ENCODE measurements at regions not wholly inside any gene's neighbourhood (a gene's known extent, or its start where the extent isn't known, plus 50 kb on each side); places are given as distances from the start of the nearest gene placed in this dataset.

DNA sequence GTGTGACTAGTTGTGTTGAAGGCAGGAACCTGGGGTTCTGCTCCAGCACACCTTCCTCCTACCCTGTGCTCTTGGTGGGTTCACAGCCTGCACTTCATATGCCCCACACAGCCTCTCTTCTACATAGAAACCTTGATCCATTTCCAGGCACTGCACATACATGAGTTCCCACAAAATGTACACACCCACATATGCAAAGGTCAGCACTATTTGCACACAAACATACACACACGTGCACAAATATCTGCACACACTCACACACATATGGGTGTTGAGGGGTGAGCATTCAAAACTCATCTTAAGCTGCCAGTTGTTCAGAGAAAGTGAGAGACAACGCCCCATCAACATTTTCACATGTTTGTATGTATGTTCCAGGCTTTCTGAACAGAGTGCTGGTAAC lies 201.0 kb downstream of the BARX2 start:
- TF ChIP-seq, protein P1, sequence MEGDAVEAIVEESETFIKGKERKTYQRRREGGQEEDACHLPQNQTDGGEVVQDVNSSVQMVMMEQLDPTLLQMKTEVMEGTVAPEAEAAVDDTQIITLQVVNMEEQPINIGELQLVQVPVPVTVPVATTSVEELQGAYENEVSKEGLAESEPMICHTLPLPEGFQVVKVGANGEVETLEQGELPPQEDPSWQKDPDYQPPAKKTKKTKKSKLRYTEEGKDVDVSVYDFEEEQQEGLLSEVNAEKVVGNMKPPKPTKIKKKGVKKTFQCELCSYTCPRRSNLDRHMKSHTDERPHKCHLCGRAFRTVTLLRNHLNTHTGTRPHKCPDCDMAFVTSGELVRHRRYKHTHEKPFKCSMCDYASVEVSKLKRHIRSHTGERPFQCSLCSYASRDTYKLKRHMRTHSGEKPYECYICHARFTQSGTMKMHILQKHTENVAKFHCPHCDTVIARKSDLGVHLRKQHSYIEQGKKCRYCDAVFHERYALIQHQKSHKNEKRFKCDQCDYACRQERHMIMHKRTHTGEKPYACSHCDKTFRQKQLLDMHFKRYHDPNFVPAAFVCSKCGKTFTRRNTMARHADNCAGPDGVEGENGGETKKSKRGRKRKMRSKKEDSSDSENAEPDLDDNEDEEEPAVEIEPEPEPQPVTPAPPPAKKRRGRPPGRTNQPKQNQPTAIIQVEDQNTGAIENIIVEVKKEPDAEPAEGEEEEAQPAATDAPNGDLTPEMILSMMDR (IDR thresholded peaks at IDR 0.05; ENCODE audit: poor library complexity, severe bottlenecking): no peak
- TF ChIP-seq EZH2 (IDR thresholded peaks at IDR 0.05; ENCODE audit: borderline replicate concordance, insufficient read depth, low read length, poor library complexity, severe bottlenecking) (no peak), SMC3 (conservative IDR thresholded peaks at IDR 0.05; ENCODE audit: poor library complexity) (no peak), POLR2AphosphoS5 (IDR thresholded peaks at IDR 0.05) (no peak)
- TF ChIP-seq, protein P2, sequence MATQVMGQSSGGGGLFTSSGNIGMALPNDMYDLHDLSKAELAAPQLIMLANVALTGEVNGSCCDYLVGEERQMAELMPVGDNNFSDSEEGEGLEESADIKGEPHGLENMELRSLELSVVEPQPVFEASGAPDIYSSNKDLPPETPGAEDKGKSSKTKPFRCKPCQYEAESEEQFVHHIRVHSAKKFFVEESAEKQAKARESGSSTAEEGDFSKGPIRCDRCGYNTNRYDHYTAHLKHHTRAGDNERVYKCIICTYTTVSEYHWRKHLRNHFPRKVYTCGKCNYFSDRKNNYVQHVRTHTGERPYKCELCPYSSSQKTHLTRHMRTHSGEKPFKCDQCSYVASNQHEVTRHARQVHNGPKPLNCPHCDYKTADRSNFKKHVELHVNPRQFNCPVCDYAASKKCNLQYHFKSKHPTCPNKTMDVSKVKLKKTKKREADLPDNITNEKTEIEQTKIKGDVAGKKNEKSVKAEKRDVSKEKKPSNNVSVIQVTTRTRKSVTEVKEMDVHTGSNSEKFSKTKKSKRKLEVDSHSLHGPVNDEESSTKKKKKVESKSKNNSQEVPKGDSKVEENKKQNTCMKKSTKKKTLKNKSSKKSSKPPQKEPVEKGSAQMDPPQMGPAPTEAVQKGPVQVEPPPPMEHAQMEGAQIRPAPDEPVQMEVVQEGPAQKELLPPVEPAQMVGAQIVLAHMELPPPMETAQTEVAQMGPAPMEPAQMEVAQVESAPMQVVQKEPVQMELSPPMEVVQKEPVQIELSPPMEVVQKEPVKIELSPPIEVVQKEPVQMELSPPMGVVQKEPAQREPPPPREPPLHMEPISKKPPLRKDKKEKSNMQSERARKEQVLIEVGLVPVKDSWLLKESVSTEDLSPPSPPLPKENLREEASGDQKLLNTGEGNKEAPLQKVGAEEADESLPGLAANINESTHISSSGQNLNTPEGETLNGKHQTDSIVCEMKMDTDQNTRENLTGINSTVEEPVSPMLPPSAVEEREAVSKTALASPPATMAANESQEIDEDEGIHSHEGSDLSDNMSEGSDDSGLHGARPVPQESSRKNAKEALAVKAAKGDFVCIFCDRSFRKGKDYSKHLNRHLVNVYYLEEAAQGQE (IDR thresholded peaks at IDR 0.05; ENCODE audit: borderline replicate concordance): no peak
